ENCODE measurements at regions not wholly inside any gene's neighbourhood (a gene's known extent, or its start where the extent isn't known, plus 50 kb on each side); places are given as distances from the start of the nearest gene placed in this dataset.

DNA sequence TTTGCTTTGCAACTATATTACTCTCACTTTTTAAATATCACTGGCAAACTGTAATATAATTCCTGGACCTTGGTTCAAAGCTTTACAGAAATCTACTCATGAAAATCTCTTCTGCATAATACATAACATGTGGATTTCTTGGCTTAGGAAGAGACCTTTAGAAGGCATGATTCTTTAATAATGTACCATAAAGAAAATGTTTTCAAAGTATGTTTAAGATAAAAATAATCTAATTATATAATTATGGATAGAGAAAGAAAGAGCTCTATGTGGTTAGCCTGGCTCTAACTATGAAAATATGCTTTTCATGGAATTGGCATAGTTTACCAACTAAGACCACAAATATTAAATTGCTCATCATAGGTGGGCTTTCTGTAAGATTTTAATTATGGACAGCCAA lies 817.8 kb downstream of the TLE1 start:
- H4K91ac ChIP-seq (ENCODE audit: low read length), result no peak overlapping the region
- no peak overlapping the region for H2BK12ac ChIP-seq (ENCODE audit: low read length in 2 of 2)
- H2BK15ac ChIP-seq (ENCODE audit: low read depth, poor library complexity, severe bottlenecking), result no peak overlapping the region
- H3K4me2 ChIP-seq (ENCODE audit: low read length, poor library complexity, severe bottlenecking), result no peak overlapping the region
- H3K9me3 ChIP-seq (ENCODE audit: control insufficient read depth, low read length), result peaks cover 16% of the 10 kb centered on the region
- no peak overlapping the region for H3K4ac ChIP-seq (ENCODE audit: low read depth in 1 of 2, low read length in 2 of 2)
- no peak overlapping the region for H3K9ac ChIP-seq (ENCODE audit: low read length)
- H2BK5ac ChIP-seq (ENCODE audit: low read depth, low read length, poor library complexity, severe bottlenecking), result no peak overlapping the region
- no peaks in the 10 kb centered on the region for H3K4me1 ChIP-seq (ENCODE audit: control insufficient read depth, insufficient read depth, low read depth, low read length)
- H3K36me3 ChIP-seq (ENCODE audit: control insufficient read depth in 1 of 2, insufficient read depth in 2 of 2, low read depth in 1 of 2, low read length in 2 of 2), result no peaks in the 10 kb centered on the region
- H3K79me1 ChIP-seq (replicated peaks; ENCODE audit: low read length, poor library complexity, severe bottlenecking), result no peaks in the 10 kb centered on the region
- no peak overlapping the region for H2AFZ ChIP-seq (ENCODE audit: low read depth, low read length)
- no peaks in the 10 kb centered on the region for H3K27me3 ChIP-seq (ENCODE audit: control insufficient read depth in 1 of 2, insufficient read depth in 1 of 2, low read length in 2 of 2)
- no peak overlapping the region for H3K23ac ChIP-seq (ENCODE audit: low read length in 2 of 2)
- H3K14ac ChIP-seq (ENCODE audit: low read length in 2 of 2), result no peak overlapping the region
- H2BK120ac ChIP-seq (ENCODE audit: low read depth, low read length), result no peak overlapping the region
- no peak overlapping the region for H3K27ac ChIP-seq (ENCODE audit: low read length, poor library complexity, severe bottlenecking)
- H3K18ac ChIP-seq (ENCODE audit: low read depth in 1 of 2, low read length in 2 of 2), result no peak overlapping the region
- no peak overlapping the region for H2AK5ac ChIP-seq (ENCODE audit: low read length, severe bottlenecking)
- no peak for DNase-seq
- H3K4me3 ChIP-seq (ENCODE audit: insufficient read depth in 1 of 2, low read depth in 1 of 2, low read length in 2 of 2), result no peak overlapping the region
- H4K8ac ChIP-seq (ENCODE audit: low read length), result no peak overlapping the region

DNA sequence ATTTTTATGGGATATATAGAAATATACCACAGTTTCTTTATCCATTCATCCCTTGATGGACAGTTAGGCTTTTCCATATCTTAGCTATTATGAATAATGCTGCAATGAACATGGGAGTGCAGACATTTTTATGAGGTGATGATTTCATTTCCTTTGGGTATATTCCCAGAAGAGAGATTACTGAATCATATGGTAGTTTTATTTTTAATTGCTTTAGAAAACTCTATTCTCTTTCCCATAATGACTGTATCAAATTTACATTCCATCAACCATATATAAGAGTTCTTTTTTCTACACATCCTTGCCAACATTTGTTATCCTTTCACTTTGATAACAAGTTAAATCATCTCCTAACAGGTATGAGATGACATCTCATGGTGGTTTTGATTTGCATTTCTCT lies 821.6 kb downstream of the TLE1 start:
- no peaks in the 10 kb centered on the region for H3K4me1 ChIP-seq (ENCODE audit: control insufficient read depth, insufficient read depth, low read depth, low read length)
- H3K14ac ChIP-seq (ENCODE audit: low read length in 2 of 2), result no peak overlapping the region
- H2AK5ac ChIP-seq (ENCODE audit: low read length, severe bottlenecking), result no peak overlapping the region
- no peak overlapping the region for H2BK15ac ChIP-seq (ENCODE audit: low read depth, poor library complexity, severe bottlenecking)
- H3K9me3 ChIP-seq (ENCODE audit: control insufficient read depth, low read length), result peaks cover 38% of the 10 kb centered on the region
- H2BK120ac ChIP-seq (ENCODE audit: low read depth, low read length), result no peak overlapping the region
- no peak overlapping the region for H3K4ac ChIP-seq (ENCODE audit: low read depth in 1 of 2, low read length in 2 of 2)
- no peak overlapping the region for H4K8ac ChIP-seq (ENCODE audit: low read length)
- H3K27me3 ChIP-seq (ENCODE audit: control insufficient read depth in 1 of 2, insufficient read depth in 1 of 2, low read length in 2 of 2), result no peaks in the 10 kb centered on the region
- no peak for DNase-seq
- no peak overlapping the region for H4K91ac ChIP-seq (ENCODE audit: low read length)
- H2AFZ ChIP-seq (ENCODE audit: low read depth, low read length), result no peak overlapping the region
- no peak overlapping the region for H2BK5ac ChIP-seq (ENCODE audit: low read depth, low read length, poor library complexity, severe bottlenecking)
- H3K27ac ChIP-seq (ENCODE audit: low read length, poor library complexity, severe bottlenecking), result no peak overlapping the region
- no peak overlapping the region for H3K4me2 ChIP-seq (ENCODE audit: low read length, poor library complexity, severe bottlenecking)
- H2BK12ac ChIP-seq (ENCODE audit: low read length in 2 of 2), result no peak overlapping the region
- H3K36me3 ChIP-seq (ENCODE audit: control insufficient read depth in 1 of 2, insufficient read depth in 2 of 2, low read depth in 1 of 2, low read length in 2 of 2), result no peaks in the 10 kb centered on the region
- H3K23ac ChIP-seq (ENCODE audit: low read length in 2 of 2), result no peak overlapping the region
- no peak overlapping the region for H3K9ac ChIP-seq (ENCODE audit: low read length)
- no peak overlapping the region for H3K4me3 ChIP-seq (ENCODE audit: insufficient read depth in 1 of 2, low read depth in 1 of 2, low read length in 2 of 2)
- no peak overlapping the region for H3K18ac ChIP-seq (ENCODE audit: low read depth in 1 of 2, low read length in 2 of 2)
- H3K79me1 ChIP-seq (replicated peaks; ENCODE audit: low read length, poor library complexity, severe bottlenecking), result no peaks in the 10 kb centered on the region

DNA sequence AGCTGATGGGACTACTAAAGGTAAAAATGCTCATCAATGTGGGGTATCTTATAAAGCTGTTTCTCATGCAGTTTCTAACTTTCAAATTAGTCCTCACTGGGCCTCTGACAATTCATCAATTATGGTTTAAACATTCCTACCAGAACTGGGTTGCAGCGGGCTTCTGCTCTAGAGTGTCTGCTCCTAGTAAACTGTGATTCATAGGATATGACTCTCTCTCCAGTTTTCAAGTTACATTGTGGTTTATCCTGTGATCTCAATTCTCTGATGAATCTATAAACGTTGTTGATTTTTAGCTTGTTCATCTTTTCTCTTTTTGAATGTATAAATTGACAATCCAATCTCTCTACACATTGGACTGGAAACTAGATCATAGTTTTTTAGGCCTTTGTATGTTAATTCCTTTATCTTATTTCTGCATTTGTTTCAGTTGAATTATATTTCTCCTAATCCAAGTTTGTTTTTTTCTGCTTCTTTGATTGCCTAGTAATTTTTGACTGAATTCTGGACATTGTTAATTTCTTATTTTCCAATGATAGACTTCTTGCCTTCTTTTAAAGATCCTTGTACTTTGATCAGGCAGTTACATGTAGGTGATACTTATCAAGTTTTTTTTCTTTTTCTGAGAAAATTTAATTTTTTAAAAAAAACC lies 822.6 kb downstream of the TLE1 start:
- H3K79me1 ChIP-seq (replicated peaks; ENCODE audit: low read length, poor library complexity, severe bottlenecking), result no peaks in the 10 kb centered on the region
- H3K36me3 ChIP-seq (ENCODE audit: control insufficient read depth in 1 of 2, insufficient read depth in 2 of 2, low read depth in 1 of 2, low read length in 2 of 2), result no peaks in the 10 kb centered on the region
- H3K4me2 ChIP-seq (ENCODE audit: low read length, poor library complexity, severe bottlenecking), result no peak overlapping the region
- no peak overlapping the region for H2BK120ac ChIP-seq (ENCODE audit: low read depth, low read length)
- H3K18ac ChIP-seq (ENCODE audit: low read depth in 1 of 2, low read length in 2 of 2), result no peak overlapping the region
- H2AK5ac ChIP-seq (ENCODE audit: low read length, severe bottlenecking), result no peak overlapping the region
- no peak overlapping the region for H2BK15ac ChIP-seq (ENCODE audit: low read depth, poor library complexity, severe bottlenecking)
- H4K91ac ChIP-seq (ENCODE audit: low read length), result no peak overlapping the region
- no peak overlapping the region for H3K14ac ChIP-seq (ENCODE audit: low read length in 2 of 2)
- no peak overlapping the region for H3K4ac ChIP-seq (ENCODE audit: low read depth in 1 of 2, low read length in 2 of 2)
- H4K8ac ChIP-seq (ENCODE audit: low read length), result no peak overlapping the region
- peaks cover 38% of the 10 kb centered on the region for H3K9me3 ChIP-seq (ENCODE audit: control insufficient read depth, low read length)
- H3K27ac ChIP-seq (ENCODE audit: low read length, poor library complexity, severe bottlenecking), result no peak overlapping the region
- H3K27me3 ChIP-seq (ENCODE audit: control insufficient read depth in 1 of 2, insufficient read depth in 1 of 2, low read length in 2 of 2), result no peaks in the 10 kb centered on the region
- no peak overlapping the region for H3K9ac ChIP-seq (ENCODE audit: low read length)
- WGBS, result no CpG with 5 or more reads among the region's 2 CpGs
- no peak overlapping the region for H3K23ac ChIP-seq (ENCODE audit: low read length in 2 of 2)
- H3K4me1 ChIP-seq (ENCODE audit: control insufficient read depth, insufficient read depth, low read depth, low read length), result no peaks in the 10 kb centered on the region
- peak; percentile 42 for DNase-seq
- no peak overlapping the region for H3K4me3 ChIP-seq (ENCODE audit: insufficient read depth in 1 of 2, low read depth in 1 of 2, low read length in 2 of 2)
- H2BK5ac ChIP-seq (ENCODE audit: low read depth, low read length, poor library complexity, severe bottlenecking), result no peak overlapping the region
- no peak overlapping the region for H2BK12ac ChIP-seq (ENCODE audit: low read length in 2 of 2)
- H2AFZ ChIP-seq (ENCODE audit: low read depth, low read length), result no peak overlapping the region

DNA sequence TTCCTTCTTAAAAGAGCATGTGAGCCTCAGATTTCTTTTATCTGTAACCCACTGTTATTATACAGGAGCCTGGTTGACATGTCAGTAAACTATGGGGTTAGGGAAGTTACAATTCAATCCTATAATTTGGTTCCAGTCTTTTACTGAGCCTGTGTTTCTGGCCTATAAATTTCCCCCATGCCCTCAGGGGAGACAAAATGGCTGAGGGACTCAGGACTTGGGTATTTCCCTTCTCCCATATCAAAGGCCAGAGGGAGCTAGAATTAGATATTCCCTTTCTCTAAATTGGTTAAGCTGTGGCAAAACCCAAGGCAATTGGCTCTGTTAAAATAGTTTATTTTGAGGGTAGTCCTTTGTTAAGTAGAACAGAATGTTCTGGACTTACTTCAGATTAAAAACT lies 823.2 kb downstream of the TLE1 start:
- Histone ChIP-seq H3K9me3 (ENCODE audit: control insufficient read depth, low read length) (peaks cover 38% of the 10 kb centered on the region), H3K18ac (ENCODE audit: low read depth in 1 of 2, low read length in 2 of 2) (no peak overlapping the region), H4K8ac (ENCODE audit: low read length) (no peak overlapping the region), H4K91ac (ENCODE audit: low read length) (no peak overlapping the region), H2BK120ac (ENCODE audit: low read depth, low read length) (no peak overlapping the region), H3K4me2 (ENCODE audit: low read length, poor library complexity, severe bottlenecking) (no peak overlapping the region), H3K4me1 (ENCODE audit: control insufficient read depth, insufficient read depth, low read depth, low read length) (no peaks in the 10 kb centered on the region), H3K9ac (ENCODE audit: low read length) (no peak overlapping the region), H3K4ac (ENCODE audit: low read depth in 1 of 2, low read length in 2 of 2) (no peak overlapping the region), H3K27me3 (ENCODE audit: control insufficient read depth in 1 of 2, insufficient read depth in 1 of 2, low read length in 2 of 2) (no peaks in the 10 kb centered on the region), H2AK5ac (ENCODE audit: low read length, severe bottlenecking) (no peak overlapping the region), H2AFZ (ENCODE audit: low read depth, low read length) (no peak overlapping the region), H3K27ac (ENCODE audit: low read length, poor library complexity, severe bottlenecking) (no peak overlapping the region), H3K79me1 (replicated peaks; ENCODE audit: low read length, poor library complexity, severe bottlenecking) (no peaks in the 10 kb centered on the region), H3K4me3 (ENCODE audit: insufficient read depth in 1 of 2, low read depth in 1 of 2, low read length in 2 of 2) (no peak overlapping the region), H2BK5ac (ENCODE audit: low read depth, low read length, poor library complexity, severe bottlenecking) (no peak overlapping the region), H3K36me3 (ENCODE audit: control insufficient read depth in 1 of 2, insufficient read depth in 2 of 2, low read depth in 1 of 2, low read length in 2 of 2) (no peaks in the 10 kb centered on the region), H3K23ac (ENCODE audit: low read length in 2 of 2) (no peak overlapping the region), H3K14ac (ENCODE audit: low read length in 2 of 2) (no peak overlapping the region), H2BK15ac (ENCODE audit: low read depth, poor library complexity, severe bottlenecking) (no peak overlapping the region), H2BK12ac (ENCODE audit: low read length in 2 of 2) (no peak overlapping the region)
- DNase-seq, result peak; percentile 12

Measured in mesenchymal stem cell (in vitro differentiated cells and primary cell).